ENCODE measurements at regions not wholly inside any gene's neighbourhood (a gene's known extent, or its start where the extent isn't known, plus 50 kb on each side); places are given as distances from the start of the nearest gene placed in this dataset.
"Not testable (repeated sequence)": the region's sequence is repeated elsewhere in the genome, so short reads cannot be mapped to it uniquely, and the experiment has no call there.

DNA sequence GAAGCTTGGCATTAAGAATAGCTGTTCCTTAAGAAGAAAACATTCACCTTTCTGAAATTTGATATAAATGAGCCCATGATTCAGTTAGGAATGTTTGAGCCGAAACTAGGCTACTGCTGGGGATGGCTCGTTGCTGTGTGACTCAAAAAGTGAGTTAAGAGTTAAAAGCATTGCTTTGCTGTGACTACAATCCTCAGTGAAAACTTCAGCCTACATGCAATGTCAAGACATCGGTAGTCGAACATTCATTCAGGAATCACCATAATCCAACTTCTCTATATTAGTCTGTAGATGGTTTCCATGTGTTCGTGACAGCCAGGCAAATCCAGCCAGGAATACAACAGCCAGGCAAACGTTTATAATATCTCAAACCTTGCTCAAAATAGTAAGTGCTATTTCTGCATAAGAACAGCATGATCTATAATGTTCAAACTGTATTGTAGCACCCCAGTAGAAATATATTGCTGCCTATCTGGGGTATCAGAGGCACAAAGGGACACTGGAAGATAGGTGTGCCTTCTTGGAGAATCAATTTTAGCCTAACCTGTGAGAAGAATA, 1225.1 kb downstream of the CDH8 start:
- no peak overlapping the region for H3K4me3 ChIP-seq (ENCODE audit: low read depth, low read length)
- no peak for DNase-seq (ENCODE audit: low read depth)
- no peak for TF ChIP-seq CTCF (IDR thresholded peaks at IDR 0.05; ENCODE audit: low read depth, low read length, missing control alignments)
- in situ Hi-C loops (cut with HindIII; ENCODE audit: low sequenced_read_pairs) = no loop called here

DNA sequence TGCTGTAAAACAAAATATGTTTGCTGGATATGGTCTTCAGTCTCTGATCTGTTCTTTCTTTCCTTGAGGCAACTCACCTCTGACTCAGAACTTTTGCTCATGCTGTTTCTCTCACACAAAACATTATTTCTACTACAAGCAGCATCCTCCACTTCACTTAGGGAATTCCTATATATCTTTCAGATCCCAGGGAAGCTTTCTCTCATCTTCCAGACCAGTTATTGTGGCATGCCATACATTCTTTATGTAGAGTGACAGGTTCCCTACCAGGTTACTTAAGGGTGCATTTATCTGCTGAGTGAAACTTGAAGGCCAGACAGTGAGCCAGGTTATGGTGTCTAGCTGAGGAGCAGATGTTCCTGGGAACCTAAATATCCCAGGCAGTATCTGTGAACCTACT, 1226.0 kb downstream of the CDH8 start:
- in situ Hi-C loops (cut with HindIII; ENCODE audit: low sequenced_read_pairs) = no loop called here
- H3K4me3 ChIP-seq (ENCODE audit: low read depth, low read length) = no peak overlapping the region
- no peak for TF ChIP-seq CTCF (IDR thresholded peaks at IDR 0.05; ENCODE audit: low read depth, low read length, missing control alignments)
- no peak for DNase-seq (ENCODE audit: low read depth)

DNA sequence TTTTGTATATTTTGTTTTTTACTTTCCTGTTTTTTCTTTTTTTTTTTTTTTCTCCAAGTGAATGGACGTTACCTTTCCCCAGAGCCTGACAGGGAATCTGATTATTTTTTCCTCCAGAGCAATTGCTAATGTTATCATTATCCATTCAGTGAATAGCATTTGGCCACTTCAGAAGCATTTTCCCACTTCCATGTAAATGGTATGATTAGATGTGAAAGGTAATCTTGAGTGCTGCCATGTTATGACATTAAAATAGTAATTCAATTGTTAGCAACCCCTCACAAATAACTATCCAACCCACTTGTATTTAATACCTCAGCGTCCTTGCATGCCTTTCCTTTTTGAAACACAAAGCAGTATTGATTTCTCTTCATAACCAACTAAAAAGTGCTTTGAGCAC, 1243.8 kb downstream of the CDH8 start:
- no peak overlapping the region for H3K4me3 ChIP-seq (ENCODE audit: low read depth, low read length)
- in situ Hi-C loops (cut with HindIII; ENCODE audit: low sequenced_read_pairs) = no loop called here
- no peak for DNase-seq (ENCODE audit: low read depth)
- no peak for TF ChIP-seq CTCF (IDR thresholded peaks at IDR 0.05; ENCODE audit: low read depth, low read length, missing control alignments)

GRCh38 chr16:60788631-60789030, 1247.6 kb downstream of the CDH8 start:
- DNase-seq (ENCODE audit: low read depth) = no peak
- no peak overlapping the region for H3K4me3 ChIP-seq (ENCODE audit: low read depth, low read length)
- in situ Hi-C loops (cut with HindIII; ENCODE audit: low sequenced_read_pairs) = no loop called here
- TF ChIP-seq CTCF (IDR thresholded peaks at IDR 0.05; ENCODE audit: low read depth, low read length, missing control alignments) = no peak

DNA sequence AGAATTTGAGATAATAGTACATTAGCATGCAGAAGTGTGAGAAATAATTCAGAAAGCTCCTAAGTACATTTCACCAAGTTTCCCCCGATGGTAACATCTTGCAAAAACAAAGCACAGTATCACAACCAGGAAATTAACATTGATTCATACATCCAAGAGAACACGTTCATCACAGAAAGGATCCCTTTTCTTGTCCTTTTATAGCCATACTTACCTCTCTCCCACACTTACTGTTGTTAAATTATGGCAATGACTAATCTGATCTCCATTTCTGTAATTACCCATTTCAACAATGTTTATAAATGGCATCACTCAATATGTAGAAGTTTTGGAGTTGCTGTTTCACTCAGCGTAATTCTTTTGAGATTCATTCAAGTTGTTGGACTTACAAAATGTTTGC, 1260.0 kb downstream of the CDH8 start:
- no peak overlapping the region for H3K4me3 ChIP-seq (ENCODE audit: low read depth, low read length)
- in situ Hi-C loops (cut with HindIII; ENCODE audit: low sequenced_read_pairs) = no loop called here
- no peak for TF ChIP-seq CTCF (IDR thresholded peaks at IDR 0.05; ENCODE audit: low read depth, low read length, missing control alignments)
- DNase-seq (ENCODE audit: low read depth) = no peak

GRCh38 chr16:60771138-60771537, 1265.1 kb downstream of the CDH8 start:
- DNase-seq (ENCODE audit: low read depth) = no peak
- H3K4me3 ChIP-seq (ENCODE audit: low read depth, low read length) = no peak overlapping the region
- in situ Hi-C loops (cut with HindIII; ENCODE audit: low sequenced_read_pairs) = no loop called here
- TF ChIP-seq CTCF (IDR thresholded peaks at IDR 0.05; ENCODE audit: low read depth, low read length, missing control alignments) = no peak

GRCh38 chr16:60770384-60770783, 1265.9 kb downstream of the CDH8 start:
- H3K4me3 ChIP-seq (ENCODE audit: low read depth, low read length); in situ Hi-C loops (cut with HindIII; ENCODE audit: low sequenced_read_pairs); DNase-seq (ENCODE audit: low read depth): not testable (repeated sequence)
